ENCODE measurements at regions not wholly inside any gene's neighbourhood (a gene's known extent, or its start where the extent isn't known, plus 50 kb on each side); places are given as distances from the start of the nearest gene placed in this dataset.

DNA sequence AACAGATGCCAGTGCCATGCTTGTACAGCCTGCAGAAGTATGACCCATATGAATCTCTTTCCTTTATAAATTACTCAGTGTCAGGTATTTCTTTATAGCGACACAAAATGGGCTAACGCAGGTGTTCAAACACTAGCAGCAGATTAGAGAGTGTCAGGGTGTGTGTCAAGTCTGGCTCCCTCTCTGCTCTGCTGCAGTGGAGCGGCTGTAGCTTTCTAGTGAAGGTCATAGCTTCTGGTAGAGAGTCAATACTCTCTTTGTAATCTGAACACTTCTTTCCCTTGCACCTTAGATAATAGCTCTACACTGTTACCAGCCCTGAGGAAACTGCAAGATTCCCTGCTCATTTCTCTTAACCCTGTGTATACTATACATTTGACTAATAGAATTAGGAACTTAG lies 483.2 kb upstream of the TGFBR2 start:
- no peak for DNase-seq

DNA sequence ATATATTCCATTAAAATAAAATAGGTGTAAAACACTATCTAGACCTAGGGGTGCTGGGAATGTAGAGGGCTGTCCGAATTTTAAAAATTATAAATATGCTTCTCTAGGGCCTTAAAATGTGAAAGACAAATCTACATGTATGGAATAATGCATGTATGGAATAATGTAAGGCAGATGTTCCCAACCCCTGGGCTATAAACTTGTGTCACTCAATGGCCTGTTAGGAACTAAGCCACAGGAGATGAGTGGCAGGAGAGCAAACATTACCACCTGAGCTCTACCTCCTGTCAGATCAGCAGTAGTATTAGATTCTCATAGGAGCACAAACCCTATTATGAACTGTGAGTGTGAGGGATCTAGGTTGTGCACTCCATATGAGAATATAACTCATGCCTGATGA lies 482.6 kb upstream of the TGFBR2 start:
- DNase-seq, result no peak

DNA sequence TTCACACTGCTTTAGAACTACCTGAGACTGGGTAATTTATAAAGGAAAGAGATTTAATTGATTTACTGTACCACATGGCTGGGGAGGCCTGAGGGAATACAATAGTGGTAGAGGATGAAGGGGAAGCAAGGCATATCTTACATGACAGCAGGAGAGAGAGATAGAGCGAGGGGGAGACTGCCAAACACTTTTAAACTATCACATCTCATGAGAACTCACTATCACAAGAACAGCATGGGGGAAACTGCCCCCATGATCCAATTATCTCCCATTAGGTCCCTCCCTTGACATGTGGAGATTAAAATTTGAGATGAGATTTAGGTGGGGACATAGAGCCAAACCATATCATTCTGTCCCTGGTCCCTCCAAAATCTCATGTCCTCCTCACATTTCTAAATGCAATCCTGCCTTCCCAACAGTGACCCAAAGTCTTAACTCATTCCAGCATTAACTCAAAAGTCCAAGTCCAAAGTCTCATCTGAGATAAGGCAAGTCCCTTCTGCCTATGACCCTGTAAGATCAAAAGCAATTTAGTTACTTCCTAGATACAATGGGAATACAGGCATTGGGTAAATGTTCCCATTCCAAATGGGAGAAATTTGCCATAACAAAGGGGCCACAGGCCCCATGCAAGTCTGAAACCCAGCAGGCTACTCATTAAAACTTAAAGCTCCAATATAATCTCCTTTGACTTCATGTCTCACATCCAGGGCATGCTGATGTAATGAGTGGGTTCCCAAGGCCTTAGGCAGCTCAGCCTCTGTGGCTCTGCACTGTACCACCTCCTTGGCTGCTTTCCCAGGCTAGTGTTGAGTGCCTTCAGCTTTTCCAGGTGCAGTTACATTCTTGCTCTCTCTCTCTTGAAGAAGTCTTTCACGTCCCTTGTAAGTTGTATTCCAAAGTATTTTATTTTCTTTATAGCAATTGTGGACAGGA lies 481.7 kb upstream of the TGFBR2 start:
- DNase-seq, result no peak

DNA sequence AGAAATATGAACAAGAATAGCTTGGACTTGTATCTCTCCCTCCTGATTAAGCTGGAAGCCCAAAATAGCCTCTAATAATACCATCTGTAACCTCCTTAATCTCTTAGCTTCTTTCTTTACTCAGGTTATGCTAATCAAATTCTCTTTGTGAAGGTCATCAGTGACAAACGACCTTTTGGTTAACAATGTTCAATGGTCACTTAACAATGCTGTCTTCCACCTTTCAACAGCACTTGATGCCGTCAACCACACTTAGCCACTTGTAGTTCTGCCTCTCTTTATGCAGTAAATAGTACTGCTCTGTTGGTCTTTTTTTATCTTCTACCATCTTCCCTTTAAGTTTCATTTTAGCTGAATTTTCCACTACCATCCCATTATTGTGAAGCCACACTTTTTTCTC lies 476.6 kb upstream of the TGFBR2 start:
- no peak for DNase-seq

DNA sequence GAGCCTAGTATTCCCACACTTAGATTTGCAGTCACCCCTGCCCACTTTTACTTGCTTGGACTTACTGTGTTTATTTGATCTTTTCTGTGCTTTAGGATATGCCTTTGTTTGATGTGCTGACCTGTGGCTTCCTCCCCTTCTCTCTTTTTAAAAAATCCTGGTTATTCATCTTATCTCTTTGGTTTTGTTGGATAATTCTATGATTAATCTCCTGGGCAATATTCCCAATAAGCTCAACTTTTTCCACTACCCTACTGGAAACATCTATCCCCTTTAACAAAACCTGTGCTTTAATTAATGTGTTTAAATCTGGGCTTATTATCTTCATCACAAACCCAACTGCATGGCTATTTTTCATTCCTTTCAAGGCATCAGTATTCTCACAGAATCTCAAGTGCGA lies 476.0 kb upstream of the TGFBR2 start:
- DNase-seq, result no peak

DNA sequence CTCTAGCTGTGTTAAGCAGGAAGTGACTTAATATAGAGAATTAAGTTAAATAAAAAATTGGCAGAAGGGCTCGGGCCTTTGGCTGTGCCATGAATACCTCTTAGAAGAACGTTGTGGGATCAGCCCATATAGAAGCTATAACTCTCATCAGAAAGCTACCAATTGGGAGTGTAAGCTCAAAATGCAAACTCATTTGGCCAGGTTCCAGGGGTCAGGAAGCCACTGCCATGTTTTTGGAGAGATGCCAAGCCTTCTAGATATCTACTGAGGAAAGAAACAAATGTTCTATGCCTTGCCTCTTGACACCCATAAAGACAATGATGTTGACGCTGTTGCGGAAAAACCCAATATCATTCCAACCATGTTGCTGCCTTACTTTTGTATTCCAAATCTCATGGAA lies 475.2 kb upstream of the TGFBR2 start:
- DNase-seq, result no peak

DNA sequence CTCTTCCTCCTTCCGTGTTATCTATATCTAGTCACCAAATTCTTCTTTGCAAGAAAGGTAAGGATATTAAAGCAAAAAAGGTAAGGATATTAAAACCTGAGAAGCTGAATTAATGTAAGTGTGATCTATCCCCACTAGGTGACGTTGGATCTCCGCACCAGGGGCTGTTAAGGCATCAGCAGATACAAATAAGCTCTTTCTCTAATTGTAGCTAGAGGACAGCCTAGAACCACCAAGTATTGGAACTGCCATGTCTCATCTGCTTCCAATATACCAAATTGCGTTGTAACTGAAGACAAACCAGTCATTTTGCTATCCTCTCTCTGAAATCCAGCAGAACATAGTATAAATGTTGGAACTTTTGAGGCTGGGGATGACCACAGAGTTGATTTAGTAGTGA lies 471.2 kb upstream of the TGFBR2 start:
- no peak for DNase-seq

DNA sequence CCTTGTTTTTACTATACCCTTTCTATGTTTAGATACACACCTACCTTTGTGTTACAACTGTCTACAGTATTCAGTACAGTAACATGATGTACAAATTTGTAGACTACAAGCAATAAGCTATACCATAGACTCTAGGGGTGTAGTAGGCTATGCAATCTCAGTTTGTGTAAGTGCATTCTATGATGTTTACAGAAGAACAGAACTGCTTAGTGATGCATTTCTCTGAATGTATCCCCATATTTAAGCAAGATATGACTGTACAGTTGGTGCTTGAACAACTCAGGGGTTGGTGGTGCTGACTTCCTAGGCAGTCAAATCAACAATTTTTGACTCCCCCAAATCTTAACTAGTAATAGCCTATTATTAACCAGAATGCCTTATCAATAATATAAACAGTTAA lies 467.1 kb upstream of the TGFBR2 start:
- DNase-seq, result no peak

DNA sequence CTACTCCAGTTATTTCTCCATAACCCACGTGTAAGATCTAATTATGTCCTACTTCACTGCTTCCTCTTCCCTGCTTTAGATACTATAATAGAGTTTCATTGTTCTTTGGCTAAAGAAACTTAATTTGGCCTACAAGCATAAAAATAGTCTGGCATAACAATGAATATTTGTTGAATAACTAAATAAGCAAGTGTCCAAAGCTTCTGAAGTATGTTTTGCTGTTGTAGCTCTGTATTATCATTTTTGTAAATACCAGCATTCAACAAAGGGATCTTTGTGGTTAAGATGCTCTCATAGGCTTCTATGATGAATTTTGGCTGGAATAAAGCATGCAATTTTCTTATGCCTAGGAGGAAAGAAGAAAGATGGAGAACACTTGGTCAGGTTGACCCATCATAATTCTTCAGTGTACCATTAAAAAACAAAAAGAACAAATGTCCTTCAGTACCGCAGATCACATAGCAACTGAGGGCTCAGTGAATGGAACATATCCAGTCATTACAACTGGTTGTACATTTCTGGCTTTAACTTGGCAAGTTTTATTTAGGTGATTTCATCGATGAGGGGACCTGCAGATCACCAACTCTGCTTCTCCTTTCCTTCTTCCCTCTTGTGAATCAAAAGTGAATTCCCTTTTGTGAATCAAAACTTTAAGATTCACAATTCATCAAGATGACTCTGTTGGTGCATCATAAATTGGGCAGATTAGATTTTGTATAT lies 465.9 kb upstream of the TGFBR2 start:
- no peak for DNase-seq

DNA sequence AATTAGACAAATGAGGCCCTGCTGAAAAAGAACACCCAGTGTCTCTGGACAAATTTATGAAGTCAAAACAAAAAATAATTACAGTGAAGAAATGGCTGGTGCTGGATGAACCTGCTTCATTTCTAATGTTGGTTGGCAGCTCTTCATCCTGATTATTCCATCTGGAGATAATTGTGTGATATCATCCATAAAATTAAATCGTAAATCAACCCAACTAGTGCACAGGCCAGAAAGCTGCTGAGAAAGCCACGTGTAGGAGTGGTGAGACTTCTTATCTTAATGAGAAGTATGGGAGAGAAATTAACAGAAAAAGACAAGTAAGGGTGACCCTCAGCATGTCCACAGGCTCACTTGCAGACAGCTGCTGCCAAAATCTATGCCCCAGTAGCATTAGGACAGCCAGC lies 465.2 kb upstream of the TGFBR2 start:
- no peak for DNase-seq

DNA sequence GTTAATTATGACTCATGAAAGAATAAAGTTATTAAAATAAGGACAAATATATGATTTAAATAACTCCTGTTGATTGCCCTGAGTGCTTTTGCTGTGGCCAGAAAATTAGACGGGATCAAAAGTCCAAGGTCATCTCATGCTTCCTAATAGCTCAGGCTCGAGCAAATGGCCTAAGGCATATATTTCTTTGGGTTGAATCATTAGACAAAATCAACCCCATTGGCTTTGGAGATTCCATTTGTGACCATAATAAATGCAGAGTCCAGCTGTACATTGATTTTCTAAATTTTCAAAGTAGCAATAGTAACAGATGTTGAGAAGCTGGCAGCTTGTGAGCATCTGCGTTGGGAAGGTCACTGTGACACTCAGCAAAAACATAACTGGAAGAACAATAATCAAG lies 464.5 kb upstream of the TGFBR2 start:
- DNase-seq, result no peak

DNA sequence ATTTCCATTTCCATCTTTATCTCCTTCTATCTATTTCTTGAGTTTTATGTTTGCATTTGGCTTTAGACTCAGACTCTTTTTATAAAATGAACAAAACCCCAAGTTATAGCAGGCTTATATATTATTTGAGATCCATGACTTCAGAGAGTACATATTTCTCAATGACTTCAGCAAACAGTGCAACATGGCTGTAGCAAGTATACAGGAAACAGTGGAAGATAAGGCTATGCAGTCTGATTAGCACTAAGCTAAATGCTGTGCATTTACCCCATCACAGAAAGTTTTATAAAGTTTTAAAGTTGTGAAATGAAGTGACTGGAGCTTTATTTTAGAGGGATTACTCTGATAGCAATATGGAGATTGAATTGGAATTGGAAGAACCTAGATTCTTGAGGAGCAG lies 463.5 kb upstream of the TGFBR2 start:
- no peak for DNase-seq

DNA sequence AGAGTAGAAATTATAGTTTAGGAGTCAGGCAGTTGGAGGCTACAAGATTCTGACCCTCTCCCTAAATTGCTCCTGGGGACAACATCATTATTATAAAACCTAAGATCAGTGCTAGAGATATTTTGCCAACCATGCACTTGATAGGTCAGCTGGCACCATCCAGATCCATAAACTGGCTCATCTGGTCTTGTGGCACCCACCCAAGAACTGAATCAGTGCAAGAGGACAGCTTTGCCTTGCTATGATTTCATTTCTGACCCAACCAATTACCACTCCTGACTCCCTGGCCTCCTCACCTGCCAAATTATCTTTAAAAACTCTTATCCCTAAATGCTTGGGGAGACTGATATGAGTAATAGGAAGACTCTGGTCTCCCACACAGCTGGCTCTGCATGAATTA lies 461.1 kb upstream of the TGFBR2 start:
- no peak for DNase-seq

DNA sequence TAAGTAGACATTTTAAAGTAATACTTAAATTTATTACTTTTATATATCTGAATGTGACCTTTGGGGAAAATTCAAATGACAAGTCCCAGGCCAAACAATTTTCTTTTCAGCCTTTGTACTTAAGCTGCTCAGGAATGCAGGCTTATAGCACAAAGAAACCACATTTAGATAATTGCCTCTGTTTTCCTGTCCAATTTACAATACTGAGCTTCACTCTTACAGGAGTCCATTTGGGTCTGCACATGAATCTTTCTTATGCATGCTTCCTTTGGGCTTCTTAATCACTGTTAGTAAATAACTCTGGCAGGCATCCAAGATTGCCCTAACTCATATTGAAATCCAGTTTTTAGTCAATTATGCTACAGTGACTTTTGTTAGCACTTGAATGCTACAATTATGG lies 459.4 kb upstream of the TGFBR2 start:
- no peak for DNase-seq

DNA sequence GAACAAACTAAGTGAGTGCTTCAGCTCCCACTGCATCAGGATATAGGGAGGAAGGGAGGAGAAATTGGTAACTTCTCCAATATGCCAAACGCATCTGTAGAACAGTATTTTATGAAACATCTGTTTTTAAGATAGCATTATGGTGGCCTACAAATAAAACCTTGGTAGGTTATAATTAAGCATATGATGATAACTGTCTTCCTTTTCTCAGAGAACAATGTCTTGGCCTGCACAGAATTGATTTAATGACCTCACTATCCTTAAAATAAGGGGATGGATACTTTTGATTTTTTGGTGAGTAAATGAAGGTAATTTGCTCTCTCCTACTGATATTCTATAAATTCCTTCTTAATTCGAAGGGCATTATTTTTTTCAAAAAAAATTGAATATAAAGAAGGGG lies 451.5 kb upstream of the TGFBR2 start:
- no peak for DNase-seq

DNA sequence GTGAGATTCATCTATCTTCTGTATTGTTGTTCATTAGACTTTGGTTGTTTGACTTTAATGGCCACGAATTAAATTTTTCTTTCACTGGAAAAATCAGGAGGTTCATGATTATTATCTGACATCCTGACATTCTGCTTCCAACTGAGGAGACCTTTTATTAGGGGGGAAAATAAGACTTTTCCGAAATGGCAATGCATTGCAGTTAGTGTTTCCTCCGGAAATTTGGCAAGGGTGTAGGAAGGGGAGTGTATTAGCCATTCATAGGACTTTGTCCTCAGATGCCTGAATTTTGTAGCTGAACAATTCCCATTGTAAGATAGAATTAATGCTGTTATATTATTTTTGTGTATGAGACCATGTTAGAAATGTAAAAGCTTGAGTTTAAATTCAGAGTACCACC lies 450.6 kb upstream of the TGFBR2 start:
- no peak for DNase-seq

DNA sequence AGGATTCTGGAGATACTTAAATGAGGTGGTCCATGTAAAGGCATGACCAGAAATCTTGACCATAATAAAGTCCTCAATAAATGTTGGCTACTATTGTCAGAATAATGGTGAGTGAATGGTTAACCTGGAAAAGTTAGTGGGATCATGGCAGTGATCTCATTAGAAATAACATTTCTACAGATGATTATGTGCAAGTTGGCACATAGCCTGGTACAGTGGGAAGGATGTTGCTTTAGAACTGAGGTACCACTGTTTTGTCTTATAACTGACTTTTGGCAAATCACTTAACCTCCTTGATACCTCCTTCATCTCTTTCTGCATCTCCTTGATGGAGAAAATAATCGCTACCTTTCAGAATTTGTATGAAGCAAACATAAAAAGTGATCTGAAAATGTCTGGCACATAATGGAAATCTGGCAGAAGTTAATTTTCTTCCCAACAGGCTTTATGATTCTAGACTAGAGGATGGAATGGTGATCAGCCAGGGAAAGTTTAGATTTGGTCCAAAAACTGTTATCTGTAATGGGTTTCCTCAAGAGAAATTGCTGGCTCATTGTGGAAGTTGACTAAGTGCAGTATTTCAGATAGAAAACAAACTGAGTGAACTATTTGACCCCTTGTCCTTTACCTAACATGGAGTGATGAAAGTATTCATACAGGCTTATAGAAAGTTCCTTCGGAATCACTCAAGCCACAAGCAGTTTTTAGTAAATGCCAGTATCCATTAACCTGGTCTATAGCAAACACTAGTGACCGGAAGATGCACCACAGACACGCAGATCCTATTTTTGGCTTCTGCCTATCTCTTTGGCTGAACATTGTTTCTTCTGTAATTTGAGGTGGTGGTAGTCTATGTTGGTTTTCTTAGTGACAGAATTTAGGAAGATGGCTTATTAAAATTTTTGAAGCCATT lies 449.6 kb upstream of the TGFBR2 start:
- no peak for DNase-seq

DNA sequence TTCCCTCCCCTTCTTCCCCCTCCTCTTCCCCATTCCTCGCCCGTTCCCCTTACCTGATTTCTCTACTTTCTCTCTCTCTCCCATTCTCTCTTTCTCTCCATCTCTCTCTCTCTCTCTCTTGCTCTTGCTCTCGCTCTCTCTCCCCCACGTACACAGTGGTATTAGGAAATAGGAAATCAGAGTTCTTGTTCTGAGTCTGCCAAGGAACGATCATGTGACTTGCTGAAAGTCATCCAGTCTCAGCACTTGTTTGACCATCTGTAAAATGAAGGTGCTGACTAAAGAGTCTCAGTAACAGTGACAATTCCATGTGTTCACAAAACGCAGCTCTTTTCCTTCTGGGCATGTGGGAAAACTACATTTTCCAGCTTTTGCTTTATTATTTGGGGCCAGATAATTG lies 445.0 kb upstream of the TGFBR2 start:
- DNase-seq, result no peak

DNA sequence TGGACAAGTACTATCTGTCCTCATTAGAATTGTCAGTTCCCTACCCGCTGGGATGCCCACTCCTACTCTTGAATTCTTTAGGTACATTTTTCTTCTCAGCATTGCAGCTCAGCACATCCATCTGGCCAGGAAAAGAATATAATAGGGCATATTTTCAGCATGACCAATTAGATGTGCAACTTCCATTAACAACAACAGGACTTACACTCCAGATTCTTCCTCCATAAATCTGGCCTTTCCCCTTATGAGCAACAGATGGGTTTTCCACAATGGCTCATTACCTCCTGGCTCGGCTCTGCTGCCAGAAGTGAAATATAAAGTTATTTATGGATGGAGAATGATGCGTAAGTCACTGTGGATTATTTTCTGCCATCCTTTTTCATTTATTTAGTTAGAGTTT lies 443.8 kb upstream of the TGFBR2 start:
- no peak for DNase-seq

DNA sequence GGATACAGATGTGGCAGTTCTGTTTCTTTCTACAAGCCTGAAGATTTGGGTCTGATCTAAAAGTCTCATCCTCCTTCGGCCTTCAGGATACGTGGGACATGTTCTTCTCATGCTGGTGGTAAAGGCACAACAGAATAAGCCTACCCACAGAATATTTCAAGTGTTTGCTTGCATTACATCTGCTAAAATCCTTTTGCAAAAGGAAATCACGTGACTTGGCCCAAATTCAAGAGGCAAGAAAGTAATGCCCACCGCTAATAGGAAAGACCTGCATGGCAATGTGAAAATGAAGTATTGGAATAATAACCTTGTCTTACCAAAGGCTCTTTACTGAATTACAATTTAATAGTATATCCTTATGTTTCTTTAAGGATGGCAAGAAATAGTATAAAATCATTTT lies 439.9 kb upstream of the TGFBR2 start:
- no peak for DNase-seq

DNA sequence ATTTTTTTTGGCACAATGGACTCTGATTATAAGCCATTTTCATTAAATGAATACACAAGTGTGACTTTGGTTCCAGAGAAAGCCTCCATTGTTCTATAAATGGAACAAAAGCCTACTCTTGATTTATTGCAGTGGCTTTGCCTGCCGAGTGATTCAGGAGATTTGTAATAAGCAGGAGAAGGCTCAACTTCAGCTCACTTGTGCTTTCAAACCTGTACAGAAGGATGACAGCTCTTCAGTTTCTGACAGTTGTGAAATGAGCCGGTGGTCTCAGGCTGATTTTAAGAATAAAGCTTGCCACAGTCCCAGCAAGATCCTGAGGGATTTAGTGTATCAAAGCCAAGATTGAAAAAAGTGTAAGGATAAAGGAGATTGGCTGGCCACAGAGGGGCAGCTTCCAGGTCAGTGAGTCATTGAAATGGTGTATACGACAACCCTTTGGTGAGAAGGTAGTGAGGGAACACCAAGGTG lies 438.8 kb upstream of the TGFBR2 start:
- DNase-seq, result no peak

DNA sequence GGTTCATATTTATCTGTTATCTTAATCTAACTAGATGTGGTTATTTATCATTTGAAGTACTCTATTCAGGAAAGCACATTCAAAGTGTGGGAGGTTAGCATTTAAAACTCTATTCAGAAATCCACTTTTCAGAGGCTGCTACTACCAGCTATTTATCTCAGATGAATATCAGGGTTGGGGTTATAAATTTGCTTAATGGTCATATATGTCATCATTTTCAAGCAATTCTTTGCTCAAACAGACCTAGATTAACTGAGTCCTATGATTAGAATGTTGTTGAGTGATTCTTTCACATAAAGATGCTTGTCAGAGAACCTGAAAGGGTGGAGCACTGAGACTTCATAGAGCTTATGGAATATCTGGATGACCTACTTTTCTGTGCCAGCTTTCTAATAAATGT lies 436.9 kb upstream of the TGFBR2 start:
- DNase-seq, result no peak
